ENCODE measurements at regions not wholly inside any gene's neighbourhood (a gene's known extent, or its start where the extent isn't known, plus 50 kb on each side); places are given as distances from the start of the nearest gene placed in this dataset.
"Not testable (repeated sequence)": the region's sequence is repeated elsewhere in the genome, so short reads cannot be mapped to it uniquely, and the experiment has no call there.

DNA sequence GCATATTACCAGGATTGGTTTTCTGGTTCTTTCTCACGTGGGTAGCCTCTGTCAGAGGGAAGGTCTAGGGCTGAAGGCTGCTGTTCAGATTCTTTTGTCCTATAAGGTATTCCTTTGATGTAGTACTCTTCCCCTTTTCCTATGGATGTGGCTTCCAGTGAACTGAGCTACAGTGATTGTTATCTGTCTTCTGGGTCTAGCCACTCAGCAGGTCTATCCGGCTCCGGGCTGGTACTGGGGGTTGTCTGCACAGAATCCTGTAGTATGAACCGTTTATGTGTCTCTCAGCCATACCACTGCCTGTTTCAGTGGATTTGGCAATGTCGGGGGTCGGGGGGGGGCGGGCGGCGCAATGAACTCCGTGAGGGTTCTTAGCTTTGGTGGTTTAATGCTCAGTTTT is 84.5 kb upstream of the C10orf90 start:
- DNase-seq (ENCODE audit: insufficient read length, low spot score) = no peak
- TF ChIP-seq CTCF (IDR thresholded peaks at IDR 0.05; ENCODE audit: insufficient read depth, missing control alignments) = no peak
- FAIRE-seq = no peak

- FAIRE-seq = no peak
- no peak for DNase-seq (ENCODE audit: insufficient read length, low spot score)
- no peak for TF ChIP-seq CTCF (IDR thresholded peaks at IDR 0.05; ENCODE audit: insufficient read depth, missing control alignments)
Measured at GRCh38 chr10:126758867-126759266, 88.4 kb upstream of the C10orf90 start.

DNA sequence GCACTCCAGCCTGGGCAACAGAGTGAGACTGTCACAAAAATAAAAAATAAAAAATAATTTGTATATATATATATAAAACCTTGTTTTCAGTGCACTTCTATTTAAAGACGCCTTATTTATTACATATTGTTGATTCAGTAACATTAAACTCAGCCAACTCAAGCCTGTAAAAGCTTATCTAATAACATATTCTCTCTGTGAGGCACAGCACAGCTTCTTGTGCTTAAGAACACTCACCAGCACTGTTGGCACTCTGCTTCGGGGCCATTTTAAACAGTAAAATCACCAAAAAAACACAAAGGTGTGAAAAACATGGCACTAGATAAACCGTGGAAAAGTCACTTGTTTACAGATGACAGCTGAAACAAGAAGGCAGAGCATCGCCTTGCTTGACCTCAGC is 89.0 kb upstream of the C10orf90 start:
- TF ChIP-seq CTCF (IDR thresholded peaks at IDR 0.05; ENCODE audit: insufficient read depth, missing control alignments) = no peak
- FAIRE-seq (no peak), DNase-seq (ENCODE audit: insufficient read length, low spot score) (no peak)

DNA sequence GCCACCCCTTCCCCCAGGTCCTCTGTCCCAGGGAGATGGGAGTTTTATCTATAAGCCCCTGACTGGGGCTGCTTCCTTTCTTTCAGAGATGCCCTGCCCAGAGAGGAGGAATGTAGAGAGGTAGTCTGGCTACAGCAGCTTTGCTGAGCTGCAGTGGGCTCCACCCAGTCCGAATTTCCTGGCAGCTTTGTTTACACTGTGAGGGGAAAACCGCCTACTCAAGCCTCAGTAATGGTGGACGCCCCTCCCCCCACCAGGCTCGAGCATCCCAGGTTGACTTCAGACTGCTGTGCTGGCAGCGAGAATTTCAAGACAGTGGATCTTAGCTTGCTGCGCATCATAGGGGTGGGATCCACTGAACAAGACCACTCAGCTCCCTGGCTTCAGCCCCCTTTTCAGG is 96.2 kb upstream of the C10orf90 start:
- DNase-seq (ENCODE audit: insufficient read length, low spot score); FAIRE-seq: not testable (repeated sequence)

DNA sequence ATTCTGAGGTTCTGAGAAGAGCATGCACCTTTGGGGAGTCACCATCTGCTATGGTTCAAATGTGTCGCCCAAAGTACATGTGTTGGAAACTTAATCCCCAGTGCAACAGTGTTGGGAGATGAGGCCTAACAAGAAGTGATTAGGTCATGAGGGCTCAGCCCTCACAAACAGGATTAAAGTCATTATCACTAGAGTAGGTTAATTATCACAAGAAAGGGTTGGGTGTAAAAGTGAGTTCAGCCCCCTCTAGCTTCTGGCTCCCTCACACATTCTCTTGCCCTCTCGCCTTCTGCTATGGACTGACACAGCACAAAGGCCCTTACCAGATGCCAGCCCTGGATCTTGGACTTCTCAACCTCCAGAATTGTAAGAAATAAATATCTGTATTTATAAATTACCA is 100.3 kb upstream of the C10orf90 start:
- DNase-seq (ENCODE audit: insufficient read length, low spot score) = no peak
- TF ChIP-seq CTCF (IDR thresholded peaks at IDR 0.05; ENCODE audit: insufficient read depth, missing control alignments) = no peak
- FAIRE-seq = no peak

DNA sequence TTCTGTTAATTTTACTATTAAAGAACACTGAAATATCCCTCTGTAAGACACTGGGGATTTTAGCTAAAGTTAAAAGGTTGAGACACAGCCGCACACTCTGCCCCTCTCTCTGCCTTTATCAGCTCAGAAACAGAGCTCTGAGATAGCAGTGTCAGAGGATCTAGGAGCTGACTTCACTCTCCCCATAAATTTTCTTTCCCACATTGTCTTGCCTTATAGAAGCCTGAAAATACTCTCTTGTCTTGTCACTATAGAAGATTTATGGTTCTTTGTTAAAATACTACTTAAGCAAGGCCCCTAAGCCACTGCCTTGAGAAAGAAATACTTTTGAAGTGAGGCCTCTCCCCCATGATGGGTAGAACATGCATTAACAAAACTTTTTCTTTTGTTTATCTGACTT is 105.7 kb upstream of the C10orf90 start:
- DNase-seq (ENCODE audit: insufficient read length, low spot score) (no peak), FAIRE-seq (no peak)
- no peak for TF ChIP-seq CTCF (IDR thresholded peaks at IDR 0.05; ENCODE audit: insufficient read depth, missing control alignments)

GRCh38 chr10:126777714-126778113 is 107.2 kb upstream of the C10orf90 start:
- DNase-seq (ENCODE audit: insufficient read length, low spot score) (no peak), FAIRE-seq (no peak)

More at GRCh38 chr10:126777714-126778113, 107.2 kb upstream of the C10orf90 start:
- TF ChIP-seq CTCF (IDR thresholded peaks at IDR 0.05; ENCODE audit: insufficient read depth, missing control alignments) = no peak
